GM23338 (cell line): ENCODE measurements at regions not wholly inside any gene's neighbourhood (a gene's known extent, or its start where the extent isn't known, plus 50 kb on each side); places are given as distances from the start of the nearest gene placed in this dataset.
A peak's percentile ranks its signal among the peaks of the same experiment; 100 is the strongest.
"Not testable (repeated sequence)": the region's sequence is repeated elsewhere in the genome, so short reads cannot be mapped to it uniquely, and the experiment has no call there.

Experiments used
- ATAC-seq: fragments of 200-7000 bp; cut with Tn5 transposase; 3 replicates; pipeline ENCODE4 v1.9.1; 2020
- DNase-seq: peaks from one replicate; pipeline ENCODE4 v3.0.0-alpha.2; 2015; ENCODE audit warnings: low spot score
- H2AFZ ChIP-seq: fragments of 200-600 bp; sonication (generic); 2 replicates; pipeline ENCODE4 v1.8.0; 2016; ENCODE audit warnings: antibody characterized with exemption, mild to moderate bottlenecking, moderate library complexity
- H3F3A ChIP-seq: fragments of 200-600 bp; sonication (generic); replicated peaks from 2 replicates; pipeline ENCODE4 v1.8.0; 2017; ENCODE audit warnings: antibody characterized with exemption, mixed run types, low read depth
- H3K27ac ChIP-seq: fragments of 200-600 bp; sonication (generic); 2 replicates; pipeline ENCODE4 v1.6.1; 2016; ENCODE audit warnings: low read depth
- H3K27me3 ChIP-seq: fragments of 200-600 bp; sonication (generic); 2 replicates; pipeline ENCODE4 v1.8.0; 2016; ENCODE audit warnings: mild to moderate bottlenecking, mixed run types, moderate library complexity; ENCODE audit not compliant: insufficient read depth
- H3K36me3 ChIP-seq: fragments of 200-600 bp; sonication (generic); 2 replicates; pipeline ENCODE4 v1.8.0; 2016; ENCODE audit warnings: mild to moderate bottlenecking; ENCODE audit not compliant: insufficient read depth
- H3K4me1 ChIP-seq: fragments of 200-600 bp; sonication (generic); 2 replicates; pipeline ENCODE4 v1.8.0; 2016; ENCODE audit warnings: mild to moderate bottlenecking, moderate library complexity; ENCODE audit not compliant: insufficient read depth
- H3K4me2 ChIP-seq: fragments of 200-600 bp; sonication (generic); 2 replicates; pipeline ENCODE4 v1.7.1; 2017; ENCODE audit warnings: mixed run types
- H3K4me3 ChIP-seq: fragments of 200-600 bp; sonication (generic); 2 replicates; pipeline ENCODE4 v1.6.1; 2016; ENCODE audit warnings: mixed run types
- H3K79me2 ChIP-seq: fragments of 200-600 bp; sonication (generic); replicated peaks from 2 replicates; pipeline ENCODE4 v1.8.0; 2017; ENCODE audit warnings: mild to moderate bottlenecking; ENCODE audit not compliant: insufficient read depth
- H3K9me2 ChIP-seq: fragments of 200-600 bp; sonication (generic); 2 replicates; pipeline ENCODE4 v1.8.0; 2017; ENCODE audit not compliant: insufficient read depth
- H4K20me1 ChIP-seq: fragments of 200-600 bp; sonication (generic); replicated peaks from 2 replicates; pipeline ENCODE4 v1.8.0; 2017; ENCODE audit warnings: mild to moderate bottlenecking; ENCODE audit not compliant: insufficient read depth
- H3K27ac Mint-ChIP-seq: 2 replicates; pipeline ENCODE4 v1.8.0; 2020; ENCODE audit warnings: inconsistent platforms, mild to moderate bottlenecking, moderate library complexity, mixed read lengths
- H3K27me3 Mint-ChIP-seq: 3 replicates; pipeline ENCODE4 v1.8.0; 2022; ENCODE audit warnings: low read depth, mild to moderate bottlenecking, moderate library complexity, mixed read lengths, inconsistent platforms; ENCODE audit not compliant: insufficient read depth, poor library complexity
- H3K36me3 Mint-ChIP-seq: 3 replicates; pipeline ENCODE4 v1.8.0; 2021; ENCODE audit warnings: low read depth, mild to moderate bottlenecking, inconsistent platforms, moderate library complexity, mixed read lengths
- H3K4me1 Mint-ChIP-seq: 3 replicates; pipeline ENCODE4 v1.8.0; 2020; ENCODE audit warnings: mild to moderate bottlenecking, inconsistent platforms, mixed read lengths
- H3K4me3 Mint-ChIP-seq: 3 replicates; pipeline ENCODE4 v1.8.0; 2021; ENCODE audit warnings: moderate library complexity, mild to moderate bottlenecking, inconsistent platforms, mixed read lengths
- H3K9me3 Mint-ChIP-seq: 3 replicates; pipeline ENCODE4 v1.8.0; 2020; ENCODE audit warnings: moderate library complexity, mild to moderate bottlenecking, inconsistent platforms, mixed read lengths
- CTCF ChIP-seq, 2 experiments: fragments of 200-600 bp in 1 of 2; sonication (generic) in 1 of 2; conservative IDR thresholded peaks; 2 replicates each; pipeline versions ENCODE4 v1.5.1 to v1.6.1; 2016 to 2017; ENCODE audit warnings: antibody characterized with exemption in 2 of 2, low read depth in 2 of 2, mild to moderate bottlenecking in 2 of 2, moderate library complexity in 1 of 2
- ZNF114 ChIP-seq: fragments of 250-450 bp; sonication (Bioruptor Pico); IDR thresholded peaks from 2 replicates; pipeline ENCODE4 v1.5.0; 2020; ENCODE audit warnings: mild to moderate bottlenecking, moderate library complexity
- ZNF462 ChIP-seq: fragments of 250-450 bp; sonication (Bioruptor Pico); IDR thresholded peaks from 2 replicates; pipeline ENCODE4 v1.5.0; 2020; ENCODE audit warnings: mild to moderate bottlenecking, moderate library complexity

GRCh38 chr5:152650413-152650812 lies 245.3 kb upstream of the NMUR2 start:
- H4K20me1 ChIP-seq, result no peaks in the 10 kb centered on the region
- no peak overlapping the region for H2AFZ ChIP-seq
- no peaks in the 10 kb centered on the region for H3K27me3 ChIP-seq
- Mint-ChIP-seq H3K9me3 (no peaks in the 10 kb centered on the region), H3K27me3 (no peaks in the 10 kb centered on the region), H3K36me3 (no peaks in the 10 kb centered on the region), H3K4me3 (no peak overlapping the region), H3K4me1 (peaks cover 37% of the 10 kb centered on the region), H3K27ac (no peak overlapping the region)
- H3K4me2 ChIP-seq, result no peak overlapping the region
- H3K79me2 ChIP-seq, result no peaks in the 10 kb centered on the region
- no peak overlapping the region for H3K4me3 ChIP-seq
- H3K27ac ChIP-seq, result no peak overlapping the region
- ATAC-seq (no peak), DNase-seq (no peak)
- H3K9me2 ChIP-seq, result no peaks in the 10 kb centered on the region
- no peaks in the 10 kb centered on the region for H3K36me3 ChIP-seq
- TF ChIP-seq ZNF462 (CRISPR knock-in tag), result no peak
- TF ChIP-seq ZNF114, result no peak
- TF ChIP-seq CTCF (conservative IDR thresholded peaks at IDR 0.05; ENCODE audit: low read depth in 2 of 2), result no peak
- H3K4me1 ChIP-seq, result peaks cover 24% of the 10 kb centered on the region
- no peaks in the 10 kb centered on the region for H3F3A ChIP-seq

GRCh38 chr5:152659470-152659869 lies 254.4 kb upstream of the NMUR2 start:
- not testable (repeated sequence) for H4K20me1 ChIP-seq, H3K79me2 ChIP-seq, H3K9me3 Mint-ChIP-seq, H3K4me1 ChIP-seq, DNase-seq, H3K27me3 ChIP-seq, H3K9me2 ChIP-seq, H3K4me1 Mint-ChIP-seq, H3K27ac ChIP-seq, H3K36me3 ChIP-seq, H3F3A ChIP-seq, ATAC-seq, H3K4me3 Mint-ChIP-seq, H3K36me3 Mint-ChIP-seq, H3K27me3 Mint-ChIP-seq
- H3K4me2 ChIP-seq, result peak overlapping the region; percentile 55; the same call in 1 of the 2 replicates
- H3K27ac Mint-ChIP-seq, result peak overlapping the region; percentile 65; the same call in 1 of the 2 replicates
- H2AFZ ChIP-seq, result peak overlapping the region; percentile 81; the same call in 1 of the 2 replicates
- H3K4me3 ChIP-seq, result 0 out of 2 replicates have a peak overlapping the region, but pooled peaks have one; percentile 17
